GM12878 (cell line): ENCODE measurements at regions not wholly inside any gene's neighbourhood (a gene's known extent, or its start where the extent isn't known, plus 50 kb on each side); places are given as distances from the start of the nearest gene placed in this dataset.

Source experiments
- ATAC-seq: fragments of 200-7000 bp; cut with Tn5 transposase; 3 replicates; pipeline ENCODE4 v1.9.1; 2020; ENCODE audit warnings: mild to moderate bottlenecking, moderate library complexity
- BruUV-seq: library from RNA; stranded (reverse); fragments of 400-500 nt; replicated peaks from 2 replicates; lab custom pipeline; 2021; lab: Mats Ljungman, UMichigan
- CTCF ChIA-PET: fragments of 300-600 bp; sonication (Branson Sonifier 250); formaldehyde crosslinking; extraction: SDS; loops from one replicate; lab custom pipeline; 2021; ENCODE audit warnings: inconsistent platforms; lab: Yijun Ruan, JAX
- POLR2A ChIA-PET: fragments of 350-600 bp; formaldehyde crosslinking; extraction: SDS; loops from one replicate; lab custom pipeline; 2021; ENCODE audit warnings: inconsistent platforms; lab: Charles Lee
- RAD21 ChIA-PET: fragments of 300-600 bp; sonication (Branson Sonifier 250); formaldehyde crosslinking; loops from one replicate; lab custom pipeline; 2023; ENCODE audit warnings: antibody characterized with exemption; ENCODE audit not compliant: unreplicated experiment; lab: Charles Lee
- SMC1A ChIA-PET: fragments of 300-600 bp; sonication (Branson Sonifier 250); formaldehyde crosslinking; loops from one replicate; lab custom pipeline; 2023; ENCODE audit not compliant: unreplicated experiment, uncharacterized antibody; lab: Charles Lee
- DNase-seq: peaks from one replicate; pipeline ENCODE4 v3.0.0-alpha.2; 2011; ENCODE audit warnings: low read depth, low spot score
- FAIRE-seq: peaks from 3 replicates; lab custom pipeline; 2011; peaks lifted over from hg19 to GRCh38; lab: Jason Lieb, UNC
- H2AFZ ChIP-seq: 2 replicates; pipeline ENCODE4 v1.6.0; 2011; ENCODE audit warnings: low read depth, low read length, control low read depth; ENCODE audit not compliant: control insufficient read depth
- H3K27ac ChIP-seq: 2 replicates; pipeline ENCODE4 v1.5.1; 2011; ENCODE audit warnings: control low read depth; ENCODE audit not compliant: control insufficient read depth, insufficient read depth
- H3K27me3 ChIP-seq, 2 experiments: replicated peaks in 1 of 2; 2 replicates each; pipeline versions ENCODE4 v1.6.0 to v1.6.1; 2011; ENCODE audit warnings: low read length in 1 of 2; ENCODE audit not compliant: control insufficient read depth in 2 of 2, insufficient read depth in 2 of 2
- H3K36me3 ChIP-seq, 2 experiments: 2 replicates each; pipeline ENCODE4 v1.5.1; 2011; ENCODE audit warnings: low read length in 1 of 2; ENCODE audit not compliant: control insufficient read depth in 2 of 2, insufficient read depth in 2 of 2
- H3K4me1 ChIP-seq: 2 replicates; pipeline ENCODE4 v1.6.1; 2011; ENCODE audit warnings: mild to moderate bottlenecking, low read length, moderate library complexity, mixed read lengths; ENCODE audit not compliant: control insufficient read depth, insufficient read depth
- H3K4me2 ChIP-seq: 2 replicates; pipeline ENCODE4 v1.6.0; 2011; ENCODE audit warnings: control low read depth; ENCODE audit not compliant: control insufficient read depth, insufficient read depth
- H3K4me3 ChIP-seq: fragments of 200-600 bp; sonication (generic); 2 replicates; pipeline ENCODE4 v1.5.1; 2016
- H3K79me2 ChIP-seq: 2 replicates; pipeline ENCODE4 v1.6.0; 2011; ENCODE audit warnings: low read length; ENCODE audit not compliant: control insufficient read depth, insufficient read depth
- H3K9ac ChIP-seq: 2 replicates; pipeline ENCODE4 v1.8.0; 2011; ENCODE audit warnings: low read length, control low read depth, mixed read lengths; ENCODE audit not compliant: control insufficient read depth, insufficient read depth
- H3K9me3 ChIP-seq: replicated peaks from 3 replicates; pipeline ENCODE4 v1.5.1; 2011; ENCODE audit warnings: mild to moderate bottlenecking, low read length; ENCODE audit not compliant: control insufficient read depth, insufficient read depth
- H4K20me1 ChIP-seq: 2 replicates; pipeline ENCODE4 v1.6.0; 2011; ENCODE audit not compliant: control insufficient read depth, insufficient read depth
- BCL3 ChIP-seq: IDR thresholded peaks from 2 replicates; pipeline ENCODE4 v1.6.1; 2011; ENCODE audit warnings: borderline replicate concordance, low read depth, mild to moderate bottlenecking, moderate library complexity, low read length; ENCODE audit not compliant: insufficient read depth, poor library complexity, severe bottlenecking
- CTCF ChIP-seq, 3 experiments: IDR thresholded peaks in 2 of 3; conservative IDR thresholded peaks in 1 of 3; 2 replicates each; pipeline ENCODE4 v1.5.1; 2011; ENCODE audit warnings: low read depth in 3 of 3, low read length in 3 of 3, mild to moderate bottlenecking in 3 of 3, control low read depth in 2 of 3, moderate library complexity in 2 of 3, inconsistent platforms in 1 of 3, mixed read lengths in 1 of 3; ENCODE audit not compliant: control insufficient read depth in 2 of 3, insufficient read depth in 1 of 3; ENCODE audit errors: extremely low read depth in 1 of 3
- NFYA ChIP-seq: IDR thresholded peaks from 2 replicates; pipeline ENCODE4 v1.6.1; 2011; ENCODE audit warnings: low read depth, mild to moderate bottlenecking, low read length, improper control_type of control experiment, borderline replicate concordance
- POLR2A ChIP-seq: IDR thresholded peaks from 2 replicates; pipeline ENCODE4 v1.6.1; 2011; ENCODE audit warnings: low read depth, mild to moderate bottlenecking, low read length
- RELA ChIP-seq: fragments of 450-650 bp; IDR thresholded peaks from 2 replicates; pipeline ENCODE4 v1.8.0; 2014; ENCODE audit warnings: borderline replicate concordance; ENCODE audit not compliant: partially characterized antibody
- SMARCA5 ChIP-seq: fragments of 450-650 bp; IDR thresholded peaks from 2 replicates; pipeline ENCODE4 v1.6.1; 2017; ENCODE audit warnings: mild to moderate bottlenecking
- ZNF622 ChIP-seq: fragments of 450-650 bp; IDR thresholded peaks from 2 replicates; pipeline ENCODE4 v1.6.1; 2017; ENCODE audit warnings: mild to moderate bottlenecking, inconsistent platforms
- WGBS: methylation state at CpG from one replicate; pipeline ENCODE4 v1.1.6; 2016; ENCODE audit warnings: low lambda C conversion rate; ENCODE audit not compliant: insufficient replicate concordance, insufficient coverage; ENCODE audit errors: missing lambda C conversion rate; 5-methylcytosine and 5-hydroxymethylcytosine counted together
- in situ Hi-C: fragments of 300-500 bp; cut with MboI; formaldehyde crosslinking; loops from 9 replicates; pipeline ENCODE4 v1.14.3; 2018; ENCODE audit warnings: mixed read lengths
- intact Hi-C: fragments of 100-400 bp; cut with micrococcal nuclease; formaldehyde crosslinking; loops from one replicate; pipeline ENCODE4 v1.14.2; 2022; ENCODE audit not compliant: unreplicated experiment
- TF ChIP-seq, protein P1 (sequence below): fragments of 450-650 bp; IDR thresholded peaks from 2 replicates; pipeline ENCODE4 v1.6.1; 2014; ENCODE audit warnings: mild to moderate bottlenecking

- TF ChIP-seq CTCF (IDR thresholded peaks at IDR 0.05 in 2 of 3, conservative IDR thresholded peaks at IDR 0.05 in 1 of 3; ENCODE audit: control insufficient read depth in 2 of 3, extremely low read depth in 1 of 3, insufficient read depth in 1 of 3, low read depth in 3 of 3, low read length in 3 of 3) (no peak), ZNF622 (no peak), RELA (no peak), NFYA (no peak), SMARCA5 (no peak)
- TF ChIP-seq, protein P1, sequence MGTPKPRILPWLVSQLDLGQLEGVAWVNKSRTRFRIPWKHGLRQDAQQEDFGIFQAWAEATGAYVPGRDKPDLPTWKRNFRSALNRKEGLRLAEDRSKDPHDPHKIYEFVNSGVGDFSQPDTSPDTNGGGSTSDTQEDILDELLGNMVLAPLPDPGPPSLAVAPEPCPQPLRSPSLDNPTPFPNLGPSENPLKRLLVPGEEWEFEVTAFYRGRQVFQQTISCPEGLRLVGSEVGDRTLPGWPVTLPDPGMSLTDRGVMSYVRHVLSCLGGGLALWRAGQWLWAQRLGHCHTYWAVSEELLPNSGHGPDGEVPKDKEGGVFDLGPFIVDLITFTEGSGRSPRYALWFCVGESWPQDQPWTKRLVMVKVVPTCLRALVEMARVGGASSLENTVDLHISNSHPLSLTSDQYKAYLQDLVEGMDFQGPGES: no peak
- TF ChIP-seq, all 136 proteins: peak for 0
These were observed 57.0 kb upstream of the TARBP1 start (continued) for GRCh38 chr1:234535763-234536515.

- ChIA-PET CTCF (interaction anchor here (1.1 kb wide), 1 partner anchor 15 kb away, joined by 4 read pairs; no protein-coding TSS in a partner anchor), POLR2A (no interaction called here), SMC1A (no interaction called here), RAD21 (no interaction called here)
- 54% methylated on average over 7 of the region's 7 CpGs for WGBS
- H3K4me2 ChIP-seq: no peak overlapping the region
- in situ Hi-C loops: no loop called here
- ATAC-seq: no peak
- intact Hi-C loops: no loop called here
- no peak overlapping the region for H3K27ac ChIP-seq
- no peak overlapping the region for H3K4me3 ChIP-seq
- H3K36me3 ChIP-seq: no peaks in the 10 kb centered on the region
- no peaks in the 10 kb centered on the region for H3K9me3 ChIP-seq
- no peak for DNase-seq
- H3K4me1 ChIP-seq: no peaks in the 10 kb centered on the region
- TF ChIP-seq POLR2A (no peak), BCL3 (no peak)
- TF ChIP-seq, all 136 proteins: peak for 0
- Histone ChIP-seq H3K9ac (no peak overlapping the region), H2AFZ (no peak overlapping the region), H3K27me3 (no peaks in the 10 kb centered on the region), H3K79me2 (no peaks in the 10 kb centered on the region), H4K20me1 (no peaks in the 10 kb centered on the region)
- no peak for FAIRE-seq
- no TSS peak for BruUV-seq
These were observed 56.2 kb upstream of the TARBP1 start for GRCh38 chr1:234535218-234535617.
